Caki2 (cell line): ENCODE measurements at regions not wholly inside any gene's neighbourhood (a gene's known extent, or its start where the extent isn't known, plus 50 kb on each side); places are given as distances from the start of the nearest gene placed in this dataset.
A peak's percentile ranks its signal among the peaks of the same experiment; 100 is the strongest.

ENCODE experiments used
- DNase-seq: peaks from one replicate; pipeline ENCODE4 v3.0.0-alpha.2; 2015; ENCODE audit warnings: low read depth
- in situ Hi-C: cut with HindIII; loops from 2 replicates; pipeline ENCODE4 v1.10.0; 2016; ENCODE audit warnings: low sequenced_read_pairs, low pct_unique_long_range_greater_than_20kb, mixed read lengths

- in situ Hi-C loops: no loop called here
- DNase-seq: no peak
These were observed 180.3 kb downstream of the IPO8 start for GRCh38 chr12:30515351-30515750.

DNA sequence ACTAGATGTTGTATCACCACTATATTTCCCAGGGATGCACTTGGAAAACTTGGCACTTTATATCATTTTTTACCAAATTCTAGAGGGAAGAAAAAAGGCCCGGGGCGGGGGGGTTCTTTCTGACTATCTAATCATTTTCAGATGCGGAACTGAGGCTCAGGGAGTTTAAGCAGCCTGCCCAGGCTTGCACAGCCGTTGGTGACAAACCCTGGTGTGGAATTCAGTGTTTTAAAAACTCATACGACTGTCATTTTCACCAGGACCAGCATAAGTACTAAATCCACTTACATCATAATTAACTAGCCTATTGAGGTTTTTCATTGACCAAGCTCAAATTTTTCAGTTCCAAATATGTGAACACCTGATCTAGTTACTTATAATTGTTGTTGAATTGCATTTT is 181.0 kb downstream of the IPO8 start:
- no peak for DNase-seq
- in situ Hi-C loops: no loop called here

- in situ Hi-C loops: no loop called here
- no peak for DNase-seq
These were observed 187.3 kb downstream of the IPO8 start for GRCh38 chr12:30508205-30508967.

DNA sequence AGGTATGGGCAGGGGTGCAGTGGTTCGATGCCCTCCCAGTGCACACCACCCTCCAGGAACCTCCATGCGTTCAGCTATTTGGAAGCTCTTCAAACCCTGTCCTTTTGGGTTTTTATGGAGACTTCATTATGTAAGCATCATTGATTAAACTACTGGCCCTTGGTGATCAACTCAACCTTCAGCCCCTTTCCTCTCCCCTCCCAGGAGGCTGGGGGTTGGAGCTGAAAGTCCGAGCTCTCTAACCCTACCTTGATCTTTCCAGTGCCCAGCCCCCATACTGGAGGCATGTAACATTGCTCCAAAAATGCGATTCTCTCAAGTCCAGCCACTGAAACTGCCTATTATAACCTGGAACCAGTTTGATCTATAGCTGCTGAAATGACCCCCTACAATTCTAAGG is 188.1 kb downstream of the IPO8 start:
- no peak for DNase-seq
- in situ Hi-C loops: no loop called here

DNA sequence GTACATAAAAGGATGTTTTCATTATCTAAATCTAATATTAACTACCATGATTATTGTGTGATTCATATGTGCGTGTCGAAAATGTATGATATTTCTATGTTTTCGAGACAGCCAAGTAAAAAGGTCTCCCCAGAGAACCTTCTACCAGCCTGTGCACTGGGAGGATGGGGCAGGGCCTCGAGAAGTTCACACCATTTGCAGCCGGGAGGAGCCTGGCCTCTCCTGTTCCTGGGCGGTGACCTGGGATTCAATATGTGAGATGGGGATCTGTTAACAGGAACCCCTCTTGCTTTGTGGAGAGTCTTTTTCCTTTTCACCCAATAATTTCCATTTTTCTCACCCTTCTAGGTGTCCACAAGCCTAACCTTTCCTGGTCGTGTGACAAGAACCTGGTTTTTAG is 189.3 kb downstream of the IPO8 start:
- in situ Hi-C loops: no loop called here
- no peak for DNase-seq

DNA sequence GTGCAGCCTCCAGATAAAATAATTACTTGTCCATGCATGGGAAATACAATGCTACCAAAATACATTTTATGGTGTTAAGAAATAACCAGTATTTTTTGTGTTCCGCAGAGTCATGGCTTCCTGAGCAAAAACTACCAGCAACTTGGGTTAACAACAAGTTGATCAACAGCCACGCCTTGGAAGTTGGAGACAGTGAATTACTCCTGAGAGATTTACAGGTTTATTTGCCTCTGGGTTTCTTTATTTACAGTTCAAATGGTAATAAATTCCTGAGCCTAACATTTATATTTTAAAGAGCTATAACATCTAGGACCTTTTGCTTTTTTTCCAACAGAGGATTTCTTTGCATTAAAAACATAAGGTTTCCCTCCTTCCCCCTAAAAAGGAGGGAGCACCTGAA is 194.0 kb downstream of the IPO8 start:
- in situ Hi-C loops: no loop called here
- DNase-seq: no peak

DNA sequence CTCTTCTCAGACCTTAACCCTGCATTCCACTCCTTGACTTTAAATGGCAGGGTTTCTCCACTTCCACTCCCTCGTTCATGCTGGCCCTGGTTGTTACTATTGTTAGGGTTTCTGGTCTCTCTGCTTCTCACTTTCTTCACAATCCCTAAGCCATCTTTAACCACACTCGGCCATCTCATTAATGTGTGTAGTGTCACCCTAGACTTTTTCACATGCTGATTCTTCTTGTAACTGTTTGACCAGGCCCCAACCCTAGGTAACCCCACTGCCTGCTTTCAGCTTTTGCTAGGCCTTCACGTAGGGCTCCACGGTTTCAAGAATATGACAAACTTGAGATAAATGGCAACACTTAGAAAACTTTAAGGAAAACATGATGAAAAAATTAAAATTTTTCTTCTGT is 195.1 kb downstream of the IPO8 start:
- no peak for DNase-seq
- in situ Hi-C loops: no loop called here

DNA sequence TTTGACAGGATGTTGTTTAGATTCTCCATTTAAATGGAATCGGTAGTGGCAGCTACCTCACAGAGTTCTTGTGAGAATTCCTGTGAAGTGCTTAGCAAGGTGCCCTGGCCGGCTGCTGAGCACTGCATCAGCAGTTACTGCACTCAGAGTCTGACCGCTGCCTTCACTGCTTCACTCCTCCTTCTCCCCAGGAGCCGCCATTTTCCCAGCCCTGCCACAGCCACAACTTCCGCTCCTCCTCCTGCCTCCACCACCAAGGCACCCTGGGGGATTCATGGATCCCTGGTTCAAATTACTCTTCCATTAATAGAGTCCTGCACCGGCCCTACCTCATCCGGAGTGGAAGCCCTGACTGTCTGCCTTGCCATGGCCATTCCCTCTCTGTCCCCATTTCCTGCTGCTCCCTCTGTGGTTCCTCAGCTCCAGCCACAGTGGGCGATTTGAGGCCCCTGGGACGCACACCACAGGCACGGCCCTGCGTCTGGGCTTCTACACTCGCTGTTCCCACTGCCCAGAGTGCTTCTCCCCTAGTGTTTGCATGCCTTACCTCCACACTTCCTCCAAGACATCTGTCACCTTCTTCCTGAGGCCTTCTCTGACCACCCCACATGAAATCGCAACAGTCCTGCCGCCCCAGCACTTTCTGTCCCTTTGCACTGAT is 210.3 kb downstream of the IPO8 start:
- in situ Hi-C loops: no loop called here
- no peak for DNase-seq

- in situ Hi-C loops: no loop called here
- no peak for DNase-seq
These were observed 211.0 kb downstream of the IPO8 start for GRCh38 chr12:30484658-30485057.

DNA sequence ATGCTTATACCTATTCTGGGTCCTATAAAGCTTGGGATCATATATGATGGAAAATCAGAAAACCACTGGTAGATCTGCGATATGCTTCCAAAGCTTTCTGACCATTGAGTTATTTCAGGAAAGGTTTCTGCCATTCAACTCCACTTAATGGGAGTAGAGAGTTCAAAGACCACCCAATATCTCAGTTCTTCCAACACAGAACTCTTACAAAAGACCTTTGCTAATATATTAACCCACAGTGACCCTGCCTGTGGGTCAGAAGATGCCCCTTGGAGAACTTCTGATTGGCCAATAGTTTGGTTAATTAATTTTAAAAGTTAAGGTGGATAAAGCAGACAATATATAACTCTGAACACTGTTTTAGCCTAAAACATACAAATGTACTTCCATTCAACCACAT is 213.0 kb downstream of the IPO8 start:
- in situ Hi-C loops: no loop called here
- no peak for DNase-seq

- in situ Hi-C loops: no loop called here
- DNase-seq: no peak
These were observed 222.4 kb downstream of the IPO8 start for GRCh38 chr12:30473274-30473673.

GRCh38 chr12:30466093-30466585 is 229.5 kb downstream of the IPO8 start:
- no peak for DNase-seq
- in situ Hi-C loops: no loop called here

DNA sequence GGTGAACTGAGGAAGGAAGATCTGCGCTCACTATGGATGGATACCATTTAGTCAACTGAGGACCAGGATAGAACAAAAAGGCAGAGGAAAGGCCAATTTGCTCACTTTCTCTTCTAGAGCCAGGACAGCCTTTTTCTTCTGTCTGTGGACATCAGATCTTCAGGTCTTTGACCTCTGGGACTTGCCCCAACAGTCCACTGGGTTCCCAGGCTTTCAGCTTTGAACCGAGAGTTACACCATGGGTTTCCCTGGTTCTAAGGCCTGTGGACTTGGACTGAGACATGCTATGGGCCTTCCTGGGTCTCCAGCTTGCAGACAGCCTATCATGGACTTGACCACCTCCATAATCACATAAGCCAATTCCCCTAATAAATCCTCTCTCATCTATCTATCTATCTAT is 232.0 kb downstream of the IPO8 start:
- in situ Hi-C loops: no loop called here
- no peak for DNase-seq

DNA sequence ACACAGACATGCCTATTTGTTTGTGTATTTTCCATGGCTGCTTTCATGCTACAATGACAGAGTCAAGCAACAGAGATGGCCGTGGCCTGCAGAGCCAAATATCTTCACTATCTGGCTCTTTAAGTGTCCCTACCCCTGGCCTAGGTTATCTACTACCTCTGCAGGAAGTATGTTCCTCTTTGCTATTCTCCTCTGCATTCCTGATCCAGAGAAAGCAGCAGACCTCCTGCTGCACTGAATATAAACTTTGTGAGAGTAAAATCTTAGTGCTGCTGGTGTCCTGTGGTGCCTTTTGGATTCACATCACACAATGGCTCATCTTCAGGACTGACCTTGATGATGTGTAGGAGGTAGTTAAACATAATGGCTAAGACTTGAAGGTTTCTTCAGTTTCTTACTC is 233.4 kb downstream of the IPO8 start:
- no peak for DNase-seq
- in situ Hi-C loops: no loop called here

DNA sequence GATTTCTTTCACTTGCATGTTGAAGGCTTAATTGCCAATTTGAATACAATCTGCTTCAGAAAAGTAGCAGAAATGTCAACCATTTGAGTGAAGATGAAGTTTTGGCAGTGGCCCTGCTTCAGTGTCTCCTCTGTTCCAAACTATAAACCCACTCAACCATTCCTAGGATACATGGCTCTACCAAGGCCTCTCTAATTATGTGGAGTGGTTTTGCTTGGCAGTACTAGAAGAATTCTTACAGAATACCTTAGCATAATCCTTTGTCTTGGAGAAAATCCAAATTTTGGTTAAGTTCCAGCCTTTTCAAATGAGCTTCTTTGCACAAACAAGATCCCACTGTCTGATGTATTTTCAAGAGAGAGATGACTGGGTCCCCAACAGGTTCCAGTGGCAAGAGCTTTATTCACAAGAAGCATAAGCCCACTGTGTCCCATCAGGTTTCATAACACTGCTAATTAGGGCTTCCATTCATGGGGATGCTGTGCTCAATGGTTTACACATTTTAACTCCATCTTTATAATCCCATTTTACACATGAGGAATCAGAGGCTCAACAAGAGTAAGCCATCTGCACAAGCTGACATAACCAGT is 234.5 kb downstream of the IPO8 start:
- DNase-seq: no peak
- in situ Hi-C loops: no loop called here

DNA sequence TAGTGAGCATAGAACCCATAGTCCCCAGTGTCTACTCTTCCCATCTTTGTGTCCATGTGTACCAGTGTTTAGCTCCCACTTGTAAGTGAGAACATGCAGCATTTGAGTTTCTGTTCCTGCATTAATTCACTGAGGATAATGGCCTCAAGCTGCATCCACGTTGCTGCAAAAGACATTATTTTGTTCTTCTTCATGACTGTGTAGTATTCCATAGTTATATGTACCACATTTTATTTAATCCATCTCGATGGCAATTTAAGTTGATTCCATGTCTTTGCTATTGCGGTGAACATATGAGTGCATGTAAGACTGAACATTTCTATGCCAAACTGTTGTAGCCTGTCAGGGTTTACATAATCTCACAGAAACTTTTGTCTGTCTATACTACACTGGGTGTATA is 237.2 kb downstream of the IPO8 start:
- in situ Hi-C loops: no loop called here
- no peak for DNase-seq

- peak; percentile 25 for DNase-seq
- in situ Hi-C loops: no loop called here
These were observed 237.9 kb downstream of the IPO8 start for GRCh38 chr12:30457621-30458289.

DNA sequence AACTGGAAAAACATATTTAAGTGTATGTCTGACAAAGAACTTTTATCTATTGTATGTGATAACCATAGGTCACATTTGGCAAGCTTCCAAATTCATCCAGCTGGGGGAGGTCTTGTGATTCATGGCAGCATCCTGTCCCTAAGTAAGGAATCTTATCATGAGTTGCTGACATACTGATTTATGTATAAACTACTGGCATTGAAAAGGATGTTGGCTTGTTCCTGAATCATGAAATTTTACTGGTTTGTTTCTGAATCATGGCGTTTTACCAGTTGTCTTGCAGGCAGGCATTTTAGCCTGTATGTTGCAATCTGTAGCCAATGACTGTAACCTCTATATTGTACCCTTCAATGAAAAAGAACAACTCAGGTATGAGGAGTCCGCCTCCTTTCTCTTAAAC is 244.8 kb downstream of the IPO8 start:
- no peak for DNase-seq
- in situ Hi-C loops: no loop called here

DNA sequence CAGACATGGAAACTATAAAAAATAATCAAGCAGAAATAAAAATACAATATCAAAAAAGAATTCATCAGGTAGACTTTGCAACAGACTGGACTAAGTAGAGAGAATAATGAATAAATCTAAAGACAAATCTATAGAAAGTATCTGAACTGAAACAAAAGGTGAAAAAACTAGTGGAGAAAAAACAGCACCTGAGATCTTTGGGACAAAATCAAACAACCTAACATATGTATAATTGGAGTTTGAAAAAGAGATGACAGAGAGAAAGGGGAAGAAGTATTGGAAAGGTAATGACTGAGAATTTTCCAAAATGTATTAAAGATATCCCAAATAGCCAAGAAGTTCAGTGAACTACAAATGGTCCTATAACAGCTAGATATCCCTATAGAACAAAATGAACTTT is 245.4 kb downstream of the IPO8 start:
- in situ Hi-C loops: no loop called here
- no peak for DNase-seq
